ENCODE measurements at regions not wholly inside any gene's neighbourhood (a gene's known extent, or its start where the extent isn't known, plus 50 kb on each side); places are given as distances from the start of the nearest gene placed in this dataset.

DNA sequence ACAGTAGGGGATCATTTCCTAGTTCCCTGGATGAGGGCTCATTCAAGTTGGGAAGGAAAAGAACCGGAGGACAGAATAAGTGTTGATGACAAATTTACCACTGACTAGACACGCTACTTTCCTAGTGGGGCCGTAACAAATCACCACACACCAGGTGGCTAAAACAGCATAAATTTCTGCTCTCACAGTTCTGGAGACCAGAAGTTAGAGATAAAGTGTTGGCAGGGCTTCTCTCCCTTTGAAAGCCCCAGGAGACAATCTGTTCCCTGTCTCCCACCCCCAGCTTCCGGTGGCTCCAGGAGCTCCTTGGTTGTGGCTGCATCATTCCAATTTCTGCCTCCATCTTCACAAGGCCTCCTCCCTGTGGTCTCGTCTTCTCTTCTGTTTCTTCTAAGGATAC, 65.4 kb upstream of the ARGLU1 start:
- in situ Hi-C loops (cut with HindIII; ENCODE audit: low sequenced_read_pairs) = no loop called here
- DNase-seq (ENCODE audit: low read depth) = no peak
- H3K4me3 ChIP-seq (ENCODE audit: low read depth, low read length) = no peak overlapping the region
- TF ChIP-seq, protein P1, sequence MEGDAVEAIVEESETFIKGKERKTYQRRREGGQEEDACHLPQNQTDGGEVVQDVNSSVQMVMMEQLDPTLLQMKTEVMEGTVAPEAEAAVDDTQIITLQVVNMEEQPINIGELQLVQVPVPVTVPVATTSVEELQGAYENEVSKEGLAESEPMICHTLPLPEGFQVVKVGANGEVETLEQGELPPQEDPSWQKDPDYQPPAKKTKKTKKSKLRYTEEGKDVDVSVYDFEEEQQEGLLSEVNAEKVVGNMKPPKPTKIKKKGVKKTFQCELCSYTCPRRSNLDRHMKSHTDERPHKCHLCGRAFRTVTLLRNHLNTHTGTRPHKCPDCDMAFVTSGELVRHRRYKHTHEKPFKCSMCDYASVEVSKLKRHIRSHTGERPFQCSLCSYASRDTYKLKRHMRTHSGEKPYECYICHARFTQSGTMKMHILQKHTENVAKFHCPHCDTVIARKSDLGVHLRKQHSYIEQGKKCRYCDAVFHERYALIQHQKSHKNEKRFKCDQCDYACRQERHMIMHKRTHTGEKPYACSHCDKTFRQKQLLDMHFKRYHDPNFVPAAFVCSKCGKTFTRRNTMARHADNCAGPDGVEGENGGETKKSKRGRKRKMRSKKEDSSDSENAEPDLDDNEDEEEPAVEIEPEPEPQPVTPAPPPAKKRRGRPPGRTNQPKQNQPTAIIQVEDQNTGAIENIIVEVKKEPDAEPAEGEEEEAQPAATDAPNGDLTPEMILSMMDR (IDR thresholded peaks at IDR 0.05; ENCODE audit: low read depth, low read length, missing control alignments) = no peak

DNA sequence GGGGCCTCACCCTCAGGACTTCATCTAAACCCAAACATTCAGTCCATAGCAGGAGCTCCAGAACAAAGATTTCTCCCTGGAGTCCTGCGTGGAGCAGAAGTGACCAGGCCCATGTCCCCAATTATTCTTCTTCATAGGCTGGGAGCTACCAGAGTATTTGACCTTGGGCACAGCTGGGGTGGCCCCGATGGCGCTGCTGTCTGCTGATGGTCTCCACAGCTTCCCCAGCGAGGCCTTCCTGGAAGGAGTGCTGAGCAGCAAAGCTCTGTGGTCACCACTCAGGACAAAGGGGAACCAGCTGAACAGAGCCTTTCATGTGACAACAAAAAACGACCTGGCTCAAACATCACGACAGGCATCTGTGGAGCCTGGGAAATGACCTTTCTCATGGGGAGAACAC, 62.7 kb upstream of the ARGLU1 start:
- DNase-seq (ENCODE audit: low read depth) = no peak
- H3K4me3 ChIP-seq (ENCODE audit: low read depth, low read length) = no peak overlapping the region
- TF ChIP-seq, protein P1 (IDR thresholded peaks at IDR 0.05; ENCODE audit: low read depth, low read length, missing control alignments) = no peak
- in situ Hi-C loops (cut with HindIII; ENCODE audit: low sequenced_read_pairs) = no loop called here

DNA sequence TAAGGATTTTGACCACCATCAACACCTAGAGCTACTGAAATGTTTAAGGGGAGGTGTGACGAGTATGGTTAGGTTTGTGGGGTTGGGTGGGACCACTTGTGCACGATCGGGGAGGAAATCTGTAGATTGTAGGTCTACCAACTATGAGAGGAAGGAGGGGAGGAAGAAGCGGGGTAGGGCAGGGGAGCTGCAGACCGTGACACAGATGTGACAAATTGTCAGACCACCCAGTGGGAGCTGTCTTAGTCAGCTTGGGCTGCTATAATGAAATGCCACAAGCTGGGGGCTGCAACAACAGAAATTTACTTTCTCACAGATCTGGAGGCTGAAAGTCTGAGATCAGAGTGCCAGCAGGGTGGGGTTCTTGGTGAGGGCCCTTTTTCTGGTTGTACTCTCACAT, 62.2 kb upstream of the ARGLU1 start:
- in situ Hi-C loops (cut with HindIII; ENCODE audit: low sequenced_read_pairs) = no loop called here
- no peak for DNase-seq (ENCODE audit: low read depth)

DNA sequence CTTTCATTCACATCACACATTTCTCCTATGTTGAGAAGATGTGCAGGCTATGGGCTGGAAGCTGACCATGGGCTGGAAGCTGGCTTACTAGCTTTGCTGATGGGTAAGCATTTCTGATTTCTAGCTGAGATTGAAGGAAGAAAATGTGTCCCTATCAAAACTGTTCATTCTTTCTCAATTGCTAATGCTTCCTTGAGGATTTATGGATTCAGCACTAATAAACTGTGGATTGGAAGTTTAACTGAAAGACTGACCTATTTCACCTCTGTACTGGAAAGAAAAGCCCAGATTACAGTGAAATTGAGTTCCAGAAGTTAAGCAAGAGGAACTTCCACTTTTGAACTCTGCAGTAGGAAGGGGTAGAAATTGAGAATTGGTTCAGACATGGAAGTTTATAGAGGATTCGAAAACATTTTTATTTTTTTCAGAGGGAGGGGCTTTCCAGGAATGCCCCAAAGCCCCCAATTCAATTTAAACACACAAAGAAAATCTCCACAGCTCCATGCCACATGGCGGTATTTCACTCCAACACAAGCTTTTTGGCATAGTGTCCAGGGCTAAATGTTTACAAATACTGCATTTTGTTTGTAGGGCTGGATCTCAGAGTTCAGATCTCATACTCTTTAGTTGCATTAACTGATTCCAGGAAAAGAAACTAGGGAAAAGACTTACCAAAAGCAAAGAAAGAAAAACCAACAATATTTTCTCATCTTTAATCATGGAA, 61.2 kb upstream of the ARGLU1 start:
- no peak for DNase-seq (ENCODE audit: low read depth)

More for the DNA sequence above, 62.2 kb upstream of the ARGLU1 start:
- no peak overlapping the region for H3K4me3 ChIP-seq (ENCODE audit: low read depth, low read length)
- TF ChIP-seq, protein P1 (IDR thresholded peaks at IDR 0.05; ENCODE audit: low read depth, low read length, missing control alignments) = no peak

DNA sequence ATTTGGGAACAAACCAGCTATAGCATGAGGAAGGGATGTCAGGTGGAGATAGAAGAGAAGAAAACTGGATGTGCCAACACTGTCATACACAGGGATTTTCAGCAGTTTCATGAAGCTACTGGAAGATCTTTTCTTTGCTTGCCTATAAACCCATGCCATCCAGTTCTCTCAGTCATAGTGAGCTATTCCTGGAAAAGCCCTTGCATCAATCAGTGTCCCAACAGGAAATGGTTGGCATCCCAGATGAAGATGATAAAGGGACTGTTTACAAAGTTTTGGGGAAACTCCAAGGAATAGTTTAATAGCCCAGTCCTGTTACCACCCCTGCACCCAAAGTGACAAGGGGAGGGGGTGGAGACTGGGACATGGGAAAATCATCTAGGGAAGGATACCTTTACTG, 58.5 kb upstream of the ARGLU1 start:
- TF ChIP-seq, protein P1 (IDR thresholded peaks at IDR 0.05; ENCODE audit: low read depth, low read length, missing control alignments) = no peak
- no peak for DNase-seq (ENCODE audit: low read depth)
- in situ Hi-C loops (cut with HindIII; ENCODE audit: low sequenced_read_pairs) = no loop called here
- no peak overlapping the region for H3K4me3 ChIP-seq (ENCODE audit: low read depth, low read length)

More for the DNA sequence above, 61.2 kb upstream of the ARGLU1 start:
- in situ Hi-C loops (cut with HindIII; ENCODE audit: low sequenced_read_pairs) = no loop called here
- TF ChIP-seq, protein P1 (IDR thresholded peaks at IDR 0.05; ENCODE audit: low read depth, low read length, missing control alignments) = no peak
- H3K4me3 ChIP-seq (ENCODE audit: low read depth, low read length) = no peak overlapping the region

DNA sequence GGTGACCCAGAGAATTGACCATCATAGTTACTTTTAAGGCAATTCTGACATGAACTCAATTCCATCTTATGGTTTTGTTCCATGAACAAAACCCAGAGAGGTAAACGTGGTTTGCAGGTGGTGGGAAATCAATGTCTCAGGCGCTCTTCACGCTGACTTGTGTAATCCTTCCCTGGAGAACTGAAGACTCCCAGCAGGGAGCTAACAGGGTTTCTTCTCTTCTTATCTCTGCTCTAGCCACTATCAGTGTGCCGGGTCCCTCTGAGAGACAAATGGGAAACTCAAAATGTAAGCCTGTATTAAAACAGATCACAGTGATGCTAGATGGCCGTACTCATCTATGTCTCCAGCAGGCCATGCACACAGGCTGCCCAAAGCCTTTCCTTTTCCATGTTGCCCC, 57.6 kb upstream of the ARGLU1 start:
- TF ChIP-seq, protein P1 (IDR thresholded peaks at IDR 0.05; ENCODE audit: low read depth, low read length, missing control alignments) = no peak
- no peak overlapping the region for H3K4me3 ChIP-seq (ENCODE audit: low read depth, low read length)
- in situ Hi-C loops (cut with HindIII; ENCODE audit: low sequenced_read_pairs) = no loop called here
- DNase-seq (ENCODE audit: low read depth) = no peak

All from astrocyte of the cerebellum (primary cell).